Hepatocyte (in vitro differentiated cells): ENCODE measurements at regions not wholly inside any gene's neighbourhood (a gene's known extent, or its start where the extent isn't known, plus 50 kb on each side); places are given as distances from the start of the nearest gene placed in this dataset.

ENCODE experiments used
- DNase-seq: peaks from one replicate; pipeline ENCODE4 v3.0.0-alpha.2; 2016; ENCODE audit warnings: low spot score
- H2AFZ ChIP-seq: fragments of 200-600 bp; sonication (generic); 2 replicates; pipeline ENCODE4 v1.6.0; 2016; ENCODE audit warnings: antibody characterized with exemption, mild to moderate bottlenecking
- H3K27ac ChIP-seq: fragments of 200-600 bp; sonication (generic); 2 replicates; pipeline ENCODE4 v1.5.1; 2016; ENCODE audit warnings: mild to moderate bottlenecking
- H3K27me3 ChIP-seq: fragments of 200-600 bp; sonication (generic); 2 replicates; pipeline ENCODE4 v1.6.1; 2016
- H3K36me3 ChIP-seq: fragments of 200-600 bp; sonication (generic); replicated peaks from 2 replicates; pipeline ENCODE4 v1.5.1; 2016; ENCODE audit warnings: low read depth; ENCODE audit not compliant: insufficient read depth
- H3K4me1 ChIP-seq: fragments of 200-600 bp; sonication (generic); 2 replicates; pipeline ENCODE4 v1.5.1; 2016; ENCODE audit warnings: mild to moderate bottlenecking, moderate library complexity; ENCODE audit not compliant: insufficient read depth
- H3K4me2 ChIP-seq: fragments of 200-600 bp; sonication (generic); 2 replicates; pipeline ENCODE4 v1.6.0; 2016
- H3K4me3 ChIP-seq: fragments of 200-600 bp; sonication (generic); 2 replicates; pipeline ENCODE4 v1.5.1; 2016; ENCODE audit warnings: mild to moderate bottlenecking
- H3K79me2 ChIP-seq: fragments of 200-600 bp; sonication (generic); 2 replicates; pipeline ENCODE4 v1.6.0; 2017; ENCODE audit warnings: mild to moderate bottlenecking
- H3K9me2 ChIP-seq: fragments of 200-600 bp; sonication (generic); replicated peaks from 2 replicates; pipeline ENCODE4 v1.6.0; 2017; ENCODE audit warnings: mild to moderate bottlenecking; ENCODE audit not compliant: insufficient read depth
- H3K9me3 ChIP-seq: fragments of 200-600 bp; sonication (generic); 2 replicates; pipeline ENCODE4 v1.5.1; 2016; ENCODE audit warnings: low read depth, mild to moderate bottlenecking
- H4K20me1 ChIP-seq: fragments of 200-600 bp; sonication (generic); 2 replicates; pipeline ENCODE4 v1.6.0; 2016; ENCODE audit warnings: mild to moderate bottlenecking; ENCODE audit not compliant: insufficient read depth, poor library complexity, severe bottlenecking
- CTCF ChIP-seq: fragments of 200-600 bp; sonication (generic); IDR thresholded peaks from 2 replicates; pipeline ENCODE4 v1.5.1; 2016; ENCODE audit warnings: antibody characterized with exemption, mild to moderate bottlenecking; ENCODE audit not compliant: poor library complexity
- EZH2 ChIP-seq: fragments of 200-600 bp; sonication (generic); IDR thresholded peaks from 2 replicates; pipeline ENCODE4 v1.6.1; 2016; ENCODE audit warnings: antibody characterized with exemption, mild to moderate bottlenecking, borderline replicate concordance
- EZH2phosphoT487 ChIP-seq: fragments of 200-600 bp; sonication (generic); IDR thresholded peaks from one replicate; pipeline ENCODE4 v1.6.1; 2018; ENCODE audit warnings: antibody characterized with exemption, mild to moderate bottlenecking, low read depth, moderate library complexity; ENCODE audit not compliant: unreplicated experiment, severe bottlenecking
- WGBS: methylation state at CpG from one replicate; pipeline ENCODE4 v1.1.6; 2016; ENCODE audit warnings: low lambda C conversion rate; ENCODE audit errors: missing lambda C conversion rate; 5-methylcytosine and 5-hydroxymethylcytosine counted together

- no peaks in the 10 kb centered on the region for H3K36me3 ChIP-seq
- DNase-seq = no peak
- no peaks in the 10 kb centered on the region for H3K27me3 ChIP-seq
- no peaks in the 10 kb centered on the region for H3K4me1 ChIP-seq
- no peak overlapping the region for H3K4me3 ChIP-seq
- H2AFZ ChIP-seq = no peak overlapping the region
- H3K9me3 ChIP-seq = no peaks in the 10 kb centered on the region
- H3K9me2 ChIP-seq = no peaks in the 10 kb centered on the region
- H3K27ac ChIP-seq = no peak overlapping the region
- no peak overlapping the region for H3K4me2 ChIP-seq
- TF ChIP-seq EZH2phosphoT487 (no peak), CTCF (no peak), EZH2 (no peak)
- peaks cover 22% of the 10 kb centered on the region for H3K79me2 ChIP-seq
- WGBS = 95% methylated on average over 3 of the region's 3 CpGs
- no peaks in the 10 kb centered on the region for H4K20me1 ChIP-seq
Measured at GRCh38 chr1:84086616-84087015, 57.5 kb upstream of the PRKACB start.

- H2AFZ ChIP-seq = no peak overlapping the region
- no peak overlapping the region for H3K4me2 ChIP-seq
- TF ChIP-seq CTCF (no peak), EZH2 (no peak), EZH2phosphoT487 (no peak)
- WGBS = 96% methylated on average over 5 of the region's 5 CpGs
- no peak overlapping the region for H3K4me3 ChIP-seq
- H4K20me1 ChIP-seq = no peaks in the 10 kb centered on the region
- H3K9me3 ChIP-seq = no peaks in the 10 kb centered on the region
- H3K27ac ChIP-seq = no peak overlapping the region
- H3K79me2 ChIP-seq = peaks cover 26% of the 10 kb centered on the region
- no peaks in the 10 kb centered on the region for H3K4me1 ChIP-seq
- DNase-seq = no peak
- no peaks in the 10 kb centered on the region for H3K36me3 ChIP-seq
- no peaks in the 10 kb centered on the region for H3K27me3 ChIP-seq
- H3K9me2 ChIP-seq = no peaks in the 10 kb centered on the region
Measured at GRCh38 chr1:84086189-84086588, 57.9 kb upstream of the PRKACB start.

- Histone ChIP-seq H3K4me2 (no peak overlapping the region), H3K27me3 (no peaks in the 10 kb centered on the region), H4K20me1 (no peaks in the 10 kb centered on the region), H3K27ac (no peak overlapping the region), H2AFZ (no peak overlapping the region), H3K79me2 (peaks cover 49% of the 10 kb centered on the region), H3K4me3 (no peak overlapping the region), H3K9me3 (no peaks in the 10 kb centered on the region), H3K4me1 (peaks cover 7% of the 10 kb centered on the region), H3K9me2 (no peaks in the 10 kb centered on the region), H3K36me3 (no peaks in the 10 kb centered on the region)
- WGBS = 81% methylated on average over 3 of the region's 3 CpGs
- TF ChIP-seq CTCF (no peak), EZH2phosphoT487 (no peak), EZH2 (no peak)
- no peak for DNase-seq
Measured at GRCh38 chr1:84083307-84083706, 60.8 kb upstream of the PRKACB start.

DNA sequence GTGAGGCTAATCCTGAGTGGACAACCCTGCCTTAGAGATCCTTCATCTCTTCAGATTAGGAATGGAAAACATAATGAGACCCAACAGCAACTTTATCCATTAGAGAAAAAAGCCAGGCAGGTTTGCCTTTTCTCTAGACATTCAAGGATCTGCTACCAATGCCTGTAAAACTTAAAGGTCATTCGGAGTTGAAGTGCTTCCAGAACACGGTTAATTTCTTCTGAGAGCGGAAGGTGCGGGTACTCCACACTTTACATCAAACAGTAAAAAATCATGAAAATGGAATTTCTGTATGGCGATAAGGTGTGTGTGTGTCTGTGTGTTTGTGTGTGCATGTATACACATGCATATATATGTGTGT, 65.2 kb upstream of the PRKACB start:
- Histone ChIP-seq H3K36me3 (no peaks in the 10 kb centered on the region), H4K20me1 (no peaks in the 10 kb centered on the region), H3K27ac (peak overlapping the region; percentile 96), H3K4me3 (peak overlapping the region; percentile 90), H3K79me2 (peaks cover 54% of the 10 kb centered on the region), H2AFZ (peak overlapping the region; percentile 95), H3K4me1 (peaks cover 7% of the 10 kb centered on the region), H3K9me3 (no peaks in the 10 kb centered on the region), H3K27me3 (no peaks in the 10 kb centered on the region), H3K9me2 (no peaks in the 10 kb centered on the region), H3K4me2 (peak overlapping the region; percentile 79)
- DNase-seq = no peak
- WGBS = 29% methylated on average over 5 of the region's 5 CpGs
- TF ChIP-seq EZH2 (no peak), CTCF (no peak), EZH2phosphoT487 (no peak)
